HEK293T (cell line): ENCODE measurements at regions not wholly inside any gene's neighbourhood (a gene's known extent, or its start where the extent isn't known, plus 50 kb on each side); places are given as distances from the start of the nearest gene placed in this dataset.

ENCODE experiments used
- CTCF ChIA-PET: fragments of 350-600 bp; formaldehyde crosslinking; extraction: SDS; loops from one replicate; lab custom pipeline; 2021; ENCODE audit warnings: antibody characterized with exemption, inconsistent platforms; lab: Yijun Ruan, JAX
- POLR2A ChIA-PET: fragments of 350-600 bp; formaldehyde crosslinking; extraction: SDS; loops from one replicate; lab custom pipeline; 2020; ENCODE audit warnings: antibody characterized with exemption, inconsistent platforms; lab: Yijun Ruan, JAX
- DNase-seq: peaks from one replicate; pipeline ENCODE4 v3.0.0; 2012; ENCODE audit warnings: mixed read lengths; ENCODE audit errors: extremely low spot score
- ARNT ChIP-seq: fragments of 450-650 bp; IDR thresholded peaks from 2 replicates; pipeline ENCODE4 v1.6.1; 2017; ENCODE audit warnings: mild to moderate bottlenecking
- BHLHE40 ChIP-seq: fragments of 450-650 bp; IDR thresholded peaks from 2 replicates; pipeline ENCODE4 v1.6.1; 2016; ENCODE audit warnings: mild to moderate bottlenecking, moderate library complexity, borderline replicate concordance
- CTBP1 ChIP-seq: fragments of 450-650 bp; IDR thresholded peaks from 2 replicates; pipeline ENCODE4 v1.6.1; 2016; ENCODE audit warnings: borderline replicate concordance
- ELF4 ChIP-seq: fragments of 450-650 bp; IDR thresholded peaks from 2 replicates; pipeline ENCODE4 v1.6.1; 2017; ENCODE audit warnings: antibody characterized with exemption
- FOXA1 ChIP-seq: fragments of 450-650 bp; IDR thresholded peaks from 2 replicates; pipeline ENCODE4 v1.6.1; 2016; ENCODE audit warnings: mild to moderate bottlenecking
- FOXK2 ChIP-seq: fragments of 450-650 bp; IDR thresholded peaks from 2 replicates; pipeline ENCODE4 v1.6.1; 2016; ENCODE audit warnings: mild to moderate bottlenecking
- FOXM1 ChIP-seq: fragments of 450-650 bp; IDR thresholded peaks from 2 replicates; pipeline ENCODE4 v1.6.1; 2017; ENCODE audit warnings: mild to moderate bottlenecking, borderline replicate concordance
- HDGF ChIP-seq: fragments of 450-650 bp; IDR thresholded peaks from 2 replicates; pipeline ENCODE4 v1.6.1; 2017; ENCODE audit warnings: antibody characterized with exemption, borderline replicate concordance
- L3MBTL2 ChIP-seq: fragments of 450-650 bp; conservative IDR thresholded peaks from 2 replicates; pipeline ENCODE4 v1.6.1; 2016; ENCODE audit warnings: mild to moderate bottlenecking
- LEF1 ChIP-seq: fragments of 450-650 bp; IDR thresholded peaks from 2 replicates; pipeline ENCODE4 v1.6.1; 2017; ENCODE audit warnings: mild to moderate bottlenecking, borderline replicate concordance
- NFRKB ChIP-seq: fragments of 450-650 bp; IDR thresholded peaks from 2 replicates; pipeline ENCODE4 v1.6.1; 2016; ENCODE audit warnings: mild to moderate bottlenecking, moderate library complexity
- PKNOX1 ChIP-seq: fragments of 450-650 bp; IDR thresholded peaks from 2 replicates; pipeline ENCODE4 v1.6.1; 2016
- SP1 ChIP-seq: fragments of 450-650 bp; IDR thresholded peaks from 2 replicates; pipeline ENCODE4 v1.6.1; 2017
- SUZ12 ChIP-seq: fragments of 450-650 bp; IDR thresholded peaks from 2 replicates; pipeline ENCODE4 v1.6.1; 2016; ENCODE audit warnings: mild to moderate bottlenecking
- TARDBP ChIP-seq: fragments of 450-650 bp; IDR thresholded peaks from 2 replicates; pipeline ENCODE4 v1.6.1; 2016
- ZNF384 ChIP-seq: fragments of 450-650 bp; IDR thresholded peaks from 2 replicates; pipeline ENCODE4 v1.6.1; 2016

- no peak for TF ChIP-seq ELF4
- TF ChIP-seq BHLHE40 = no peak
- no peak for TF ChIP-seq FOXK2
- TF ChIP-seq L3MBTL2 = no peak
- no peak for TF ChIP-seq ZNF384
- TF ChIP-seq PKNOX1 = no peak
- no peak for TF ChIP-seq CTBP1
- no peak for TF ChIP-seq NFRKB
- no peak for TF ChIP-seq FOXM1
- TF ChIP-seq SP1 = no peak
- TF ChIP-seq HDGF = no peak
- no peak for TF ChIP-seq FOXA1
- no peak for TF ChIP-seq SUZ12
- no peak for TF ChIP-seq LEF1
- TF ChIP-seq TARDBP = no peak
- TF ChIP-seq ARNT = no peak
- POLR2A ChIA-PET = no interaction called here
- DNase-seq = no peak
- CTCF ChIA-PET = no interaction called here
Measured at GRCh38 chr5:166188501-166189325, 2102.7 kb upstream of the WWC1 start.

GRCh38 chr5:166192696-166193095 lies 2098.7 kb upstream of the WWC1 start:
- TF ChIP-seq LEF1 = no peak
- TF ChIP-seq SUZ12 = no peak
- TF ChIP-seq ZNF384 = no peak
- TF ChIP-seq ELF4 = no peak
- TF ChIP-seq NFRKB = no peak
- TF ChIP-seq BHLHE40 = no peak
- no peak for TF ChIP-seq FOXM1
- TF ChIP-seq SP1 = no peak
- no peak for TF ChIP-seq CTBP1
- no peak for TF ChIP-seq PKNOX1
- TF ChIP-seq FOXA1 = no peak
- TF ChIP-seq FOXK2 = no peak
- ChIA-PET CTCF (no interaction called here), POLR2A (no interaction called here)
- no peak for DNase-seq

GRCh38 chr5:166195981-166196380 lies 2095.5 kb upstream of the WWC1 start:
- ChIA-PET POLR2A (no interaction called here), CTCF (no interaction called here)
- DNase-seq = no peak
- TF ChIP-seq FOXK2 = no peak
- TF ChIP-seq ELF4 = no peak
- no peak for TF ChIP-seq HDGF
- no peak for TF ChIP-seq FOXA1
- no peak for TF ChIP-seq L3MBTL2
- TF ChIP-seq CTBP1 = no peak
- TF ChIP-seq SUZ12 = no peak
- TF ChIP-seq ARNT = no peak
- TF ChIP-seq ZNF384 = no peak
- no peak for TF ChIP-seq PKNOX1
- no peak for TF ChIP-seq TARDBP
- TF ChIP-seq FOXM1 = no peak
- no peak for TF ChIP-seq NFRKB
- no peak for TF ChIP-seq LEF1
- TF ChIP-seq BHLHE40 = no peak
- TF ChIP-seq SP1 = no peak

- TF ChIP-seq PKNOX1 = no peak
- no peak for TF ChIP-seq ARNT
- no peak for TF ChIP-seq BHLHE40
- TF ChIP-seq CTBP1 = no peak
- TF ChIP-seq SP1 = no peak
- no peak for TF ChIP-seq NFRKB
- TF ChIP-seq LEF1 = no peak
- TF ChIP-seq FOXA1 = no peak
- no peak for TF ChIP-seq ZNF384
- TF ChIP-seq L3MBTL2 = no peak
- no peak for TF ChIP-seq FOXK2
- TF ChIP-seq ELF4 = no peak
- TF ChIP-seq TARDBP = no peak
- no peak for TF ChIP-seq SUZ12
- TF ChIP-seq FOXM1 = no peak
- TF ChIP-seq HDGF = no peak
- ChIA-PET CTCF (no interaction called here), POLR2A (no interaction called here)
- DNase-seq = no peak
Measured at GRCh38 chr5:166200532-166200931, 2090.9 kb upstream of the WWC1 start.

- no peak for DNase-seq
- ChIA-PET POLR2A (no interaction called here), CTCF (no interaction called here)
- no peak for TF ChIP-seq ELF4
- TF ChIP-seq TARDBP = no peak
- TF ChIP-seq FOXK2 = no peak
- TF ChIP-seq BHLHE40 = no peak
- TF ChIP-seq ZNF384 = no peak
- TF ChIP-seq L3MBTL2 = no peak
- no peak for TF ChIP-seq LEF1
- TF ChIP-seq NFRKB = no peak
- TF ChIP-seq SUZ12 = no peak
- TF ChIP-seq FOXM1 = no peak
- no peak for TF ChIP-seq PKNOX1
- no peak for TF ChIP-seq HDGF
Measured at GRCh38 chr5:166211640-166212039, 2079.8 kb upstream of the WWC1 start.
